Skeletal muscle tissue (tissue), 3 donors: ENCODE measurements at regions not wholly inside any gene's neighbourhood (a gene's known extent, or its start where the extent isn't known, plus 50 kb on each side); places are given as distances from the start of the nearest gene placed in this dataset.
"Not testable (repeated sequence)": the region's sequence is repeated elsewhere in the genome, so short reads cannot be mapped to it uniquely, and the experiment has no call there.

Experiments used
- H3K27ac ChIP-seq: one replicate; pipeline ENCODE4 v1.7.0; 2013; ENCODE audit warnings: mild to moderate bottlenecking, low read depth, low read length, inconsistent platforms
- H3K27me3 ChIP-seq, 3 donors: one replicate each; pipeline ENCODE4 v1.7.0; 2013; ENCODE audit warnings: low read length in 3 of 3; ENCODE audit not compliant: control insufficient read depth in 3 of 3, insufficient read depth in 3 of 3
- H3K36me3 ChIP-seq, 3 donors: one replicate each; pipeline ENCODE4 v1.7.0; 2013; ENCODE audit warnings: low read length in 3 of 3; ENCODE audit not compliant: control insufficient read depth in 3 of 3, insufficient read depth in 3 of 3
- H3K4me1 ChIP-seq, 3 donors: one replicate each; pipeline ENCODE4 v1.7.0; 2013; ENCODE audit warnings: low read length in 3 of 3, mild to moderate bottlenecking in 3 of 3; ENCODE audit not compliant: control insufficient read depth in 3 of 3, insufficient read depth in 3 of 3
- H3K4me3 ChIP-seq, 3 donors: one replicate each; pipeline ENCODE4 v1.7.0; 2013; ENCODE audit warnings: low read length in 3 of 3
- H3K9ac ChIP-seq, 3 donors: one replicate each; pipeline ENCODE4 v1.7.0; 2013; ENCODE audit warnings: low read length in 3 of 3, mild to moderate bottlenecking in 3 of 3, moderate library complexity in 2 of 3, low read depth in 1 of 3
- H3K9me3 ChIP-seq, 3 donors: one replicate each; pipeline ENCODE4 v1.7.0; 2013; ENCODE audit warnings: low read length in 3 of 3; ENCODE audit not compliant: control insufficient read depth in 3 of 3
- donor health status: Osteomylitis.

GRCh38 chr4:159564615-159565014, 461.7 kb downstream of the RAPGEF2 start:
- Histone ChIP-seq H3K4me3 (no peak overlapping the region), H3K27ac (no peak overlapping the region), H3K9ac (no peak overlapping the region)

GRCh38 chr4:159566786-159567185, 463.9 kb downstream of the RAPGEF2 start:
- Histone ChIP-seq H3K9me3 (no peaks in the 10 kb centered on the region), H3K36me3 (no peaks in the 10 kb centered on the region), H3K4me3 (no peak overlapping the region), H3K27me3 (peaks cover 0 to 6% (median 0%) of the 10 kb centered on the region in 3 donors), H3K4me1 (no peaks in the 10 kb centered on the region), H3K27ac (no peak overlapping the region), H3K9ac (no peak overlapping the region)

More at GRCh38 chr4:159564615-159565014, 461.7 kb downstream of the RAPGEF2 start:
- no peaks in the 10 kb centered on the region for H3K4me1 ChIP-seq
- peaks cover 0 to 6% (median 0%) of the 10 kb centered on the region in 3 donors for H3K27me3 ChIP-seq
- no peaks in the 10 kb centered on the region for H3K9me3 ChIP-seq
- no peaks in the 10 kb centered on the region for H3K36me3 ChIP-seq

- Histone ChIP-seq H3K4me1 (no peaks in the 10 kb centered on the region), H3K9ac (no peak overlapping the region), H3K9me3 (no peaks in the 10 kb centered on the region), H3K27ac (no peak overlapping the region), H3K36me3 (no peaks in the 10 kb centered on the region), H3K27me3 (no peaks in the 10 kb centered on the region), H3K4me3 (no peak overlapping the region)
These were observed 474.4 kb downstream of the RAPGEF2 start for GRCh38 chr4:159577241-159577640.

GRCh38 chr4:159582685-159583084, 479.8 kb downstream of the RAPGEF2 start:
- Histone ChIP-seq H3K27ac (no peak overlapping the region), H3K36me3 (no peaks in the 10 kb centered on the region)

GRCh38 chr4:159592898-159593556, 490.1 kb downstream of the RAPGEF2 start:
- H3K9me3 ChIP-seq = no peaks in the 10 kb centered on the region
- no peak overlapping the region for H3K4me3 ChIP-seq
- no peaks in the 10 kb centered on the region for H3K4me1 ChIP-seq
- H3K36me3 ChIP-seq = no peaks in the 10 kb centered on the region
- H3K27me3 ChIP-seq = no peaks in the 10 kb centered on the region
- H3K27ac ChIP-seq = no peak overlapping the region
- H3K9ac ChIP-seq = no peak overlapping the region

More at GRCh38 chr4:159582685-159583084, 479.8 kb downstream of the RAPGEF2 start:
- no peak overlapping the region for H3K9ac ChIP-seq
- no peaks in the 10 kb centered on the region for H3K27me3 ChIP-seq
- H3K4me1 ChIP-seq = no peaks in the 10 kb centered on the region
- no peak overlapping the region for H3K4me3 ChIP-seq
- H3K9me3 ChIP-seq = peaks cover 0 to 2% (median 2%) of the 10 kb centered on the region in 3 donors

- H3K4me1 ChIP-seq = no peaks in the 10 kb centered on the region
- H3K36me3 ChIP-seq = no peaks in the 10 kb centered on the region
- no peak overlapping the region for H3K27ac ChIP-seq
- no peak overlapping the region for H3K4me3 ChIP-seq
- H3K9me3 ChIP-seq = no peaks in the 10 kb centered on the region
- H3K9ac ChIP-seq = no peak overlapping the region
- H3K27me3 ChIP-seq = no peaks in the 10 kb centered on the region
These were observed 490.8 kb downstream of the RAPGEF2 start for GRCh38 chr4:159593681-159594080.

- Histone ChIP-seq H3K36me3 (no peaks in the 10 kb centered on the region), H3K9me3 (no peaks in the 10 kb centered on the region), H3K27me3 (no peaks in the 10 kb centered on the region), H3K27ac (no peak overlapping the region), H3K4me3 (no peak overlapping the region), H3K4me1 (no peaks in the 10 kb centered on the region), H3K9ac (no peak overlapping the region)
These were observed 491.7 kb downstream of the RAPGEF2 start for GRCh38 chr4:159594576-159594975.

GRCh38 chr4:159595101-159595500, 492.2 kb downstream of the RAPGEF2 start:
- H3K4me3 ChIP-seq, H3K36me3 ChIP-seq, H3K9ac ChIP-seq, H3K4me1 ChIP-seq, H3K27me3 ChIP-seq, H3K27ac ChIP-seq, H3K9me3 ChIP-seq: not testable (repeated sequence)

- Histone ChIP-seq H3K36me3 (no peaks in the 10 kb centered on the region), H3K27ac (no peak overlapping the region), H3K9ac (no peak overlapping the region), H3K4me3 (no peak overlapping the region), H3K27me3 (no peaks in the 10 kb centered on the region), H3K9me3 (no peaks in the 10 kb centered on the region), H3K4me1 (no peaks in the 10 kb centered on the region)
These were observed 495.7 kb downstream of the RAPGEF2 start for GRCh38 chr4:159598602-159599001.

- Histone ChIP-seq H3K9me3 (no peaks in the 10 kb centered on the region), H3K4me3 (no peak overlapping the region), H3K27ac (no peak overlapping the region), H3K4me1 (no peaks in the 10 kb centered on the region), H3K9ac (no peak overlapping the region), H3K36me3 (no peaks in the 10 kb centered on the region), H3K27me3 (no peaks in the 10 kb centered on the region)
These were observed 497.2 kb downstream of the RAPGEF2 start for GRCh38 chr4:159600061-159600460.
